GM23248 (cell line): ENCODE measurements at regions not wholly inside any gene's neighbourhood (a gene's known extent, or its start where the extent isn't known, plus 50 kb on each side); places are given as distances from the start of the nearest gene placed in this dataset.

Experiments used
- EZH2 ChIP-seq: fragments of 200-600 bp; sonication (generic); IDR thresholded peaks from 2 replicates; pipeline ENCODE4 v1.6.1; 2018; ENCODE audit warnings: antibody characterized with exemption, mild to moderate bottlenecking; ENCODE audit not compliant: insufficient read depth, poor library complexity, severe bottlenecking
- EZH2phosphoT487 ChIP-seq: fragments of 200-600 bp; sonication (generic); IDR thresholded peaks from 2 replicates; pipeline ENCODE4 v1.6.1; 2018; ENCODE audit warnings: antibody characterized with exemption, moderate library complexity, mild to moderate bottlenecking, low read depth; ENCODE audit not compliant: insufficient read depth

GRCh38 chr13:63093907-63094469 lies 1678.3 kb upstream of the PCDH20 start:
- no peak for TF ChIP-seq EZH2
- TF ChIP-seq EZH2phosphoT487: no peak
